Peyer's patch (tissue), 4 donors: ENCODE measurements at regions not wholly inside any gene's neighbourhood (a gene's known extent, or its start where the extent isn't known, plus 50 kb on each side); places are given as distances from the start of the nearest gene placed in this dataset.

Source experiments
- DNase-seq, 3 donors: peaks; one replicate each; pipeline ENCODE4 v3.0.0-alpha.2; 2017 to 2019
- H3K27ac ChIP-seq, 4 donors: fragments of 200-600 bp; sonication (generic); one replicate each; pipeline ENCODE4 v1.5.1; 2016 to 2019
- H3K27me3 ChIP-seq, 2 donors: fragments of 200-600 bp; sonication (generic); one replicate each; pipeline ENCODE4 v1.5.1; 2019
- H3K36me3 ChIP-seq, 3 donors: fragments of 200-600 bp; sonication (generic); one replicate each; pipeline ENCODE4 v1.5.1; 2016 to 2019
- H3K4me1 ChIP-seq, 4 donors: fragments of 200-600 bp; sonication (generic); one replicate each; pipeline ENCODE4 v1.5.1; 2016 to 2019
- H3K4me3 ChIP-seq, 4 donors: fragments of 200-600 bp; sonication (generic); 1 replicate in 3 of 4; 2 replicates in 1 of 4; pipeline ENCODE4 v1.5.1; 2016 to 2019; ENCODE audit warnings: mild to moderate bottlenecking in 1 of 4
- H3K9me3 ChIP-seq, 4 donors: fragments of 200-600 bp; sonication (generic); one replicate each; pipeline ENCODE4 v1.5.1; 2016 to 2019; ENCODE audit warnings: mild to moderate bottlenecking in 1 of 4
- CTCF ChIP-seq, 6 experiments: fragments of 450-650 bp in 4 of 6; fragments of 200-600 bp in 2 of 6; sonication (generic) in 1 of 6; IDR thresholded peaks; one replicate each; pipeline ENCODE4 v1.5.1; 2017 to 2019; ENCODE audit warnings: antibody characterized with exemption in 6 of 6, mild to moderate bottlenecking in 3 of 6, moderate library complexity in 1 of 6
- POLR2A ChIP-seq, 2 donors: fragments of 450-650 bp; IDR thresholded peaks; one replicate each; pipeline ENCODE4 v1.5.1; 2017; ENCODE audit warnings: antibody characterized with exemption in 2 of 2, mild to moderate bottlenecking in 2 of 2, moderate library complexity in 2 of 2

GRCh38 chr6:20036141-20036677, 176.1 kb downstream of the MBOAT1 start:
- TF ChIP-seq POLR2A (IDR thresholded peaks at IDR 0.05) (no peak), CTCF (IDR thresholded peaks at IDR 0.05) (no peak)
- no peaks in the 10 kb centered on the region for H3K36me3 ChIP-seq
- H3K9me3 ChIP-seq: no peaks in the 10 kb centered on the region
- no peak overlapping the region for H3K27ac ChIP-seq
- H3K27me3 ChIP-seq: no peaks in the 10 kb centered on the region
- H3K4me3 ChIP-seq: no peak overlapping the region
- no peak for DNase-seq
- H3K4me1 ChIP-seq: no peaks in the 10 kb centered on the region

- Histone ChIP-seq H3K4me3 (no peak overlapping the region), H3K27ac (no peak overlapping the region), H3K4me1 (no peaks in the 10 kb centered on the region), H3K9me3 (no peaks in the 10 kb centered on the region), H3K27me3 (no peaks in the 10 kb centered on the region), H3K36me3 (no peaks in the 10 kb centered on the region)
- no peak for DNase-seq
- TF ChIP-seq POLR2A (IDR thresholded peaks at IDR 0.05) (no peak), CTCF (IDR thresholded peaks at IDR 0.05) (no peak)
Measured at GRCh38 chr6:20038410-20039204, 173.7 kb downstream of the MBOAT1 start.

GRCh38 chr6:20044883-20045282, 167.4 kb downstream of the MBOAT1 start:
- H3K36me3 ChIP-seq: no peaks in the 10 kb centered on the region
- H3K4me3 ChIP-seq: no peak overlapping the region
- DNase-seq: no peak
- H3K4me1 ChIP-seq: no peaks in the 10 kb centered on the region
- no peaks in the 10 kb centered on the region for H3K27me3 ChIP-seq
- no peaks in the 10 kb centered on the region for H3K9me3 ChIP-seq
- no peak overlapping the region for H3K27ac ChIP-seq
- TF ChIP-seq POLR2A (IDR thresholded peaks at IDR 0.05) (no peak), CTCF (IDR thresholded peaks at IDR 0.05) (no peak)
